ENCODE measurements at regions not wholly inside any gene's neighbourhood (a gene's known extent, or its start where the extent isn't known, plus 50 kb on each side); places are given as distances from the start of the nearest gene placed in this dataset.

GRCh38 chr6:43879722-43880121, 109.7 kb downstream of the VEGFA start:
- no peak for DNase-seq

GRCh38 chr6:43878823-43879495, 108.9 kb downstream of the VEGFA start:
- no peak for DNase-seq

GRCh38 chr6:43878127-43878634, 108.2 kb downstream of the VEGFA start:
- no peak for DNase-seq

GRCh38 chr6:43877463-43878126, 107.6 kb downstream of the VEGFA start:
- no peak for DNase-seq

GRCh38 chr6:43877036-43877435, 107.0 kb downstream of the VEGFA start:
- no peak for DNase-seq

GRCh38 chr6:43876602-43877001, 106.6 kb downstream of the VEGFA start:
- no peak for DNase-seq

- DNase-seq, result no peak
These were observed 106.0 kb downstream of the VEGFA start for GRCh38 chr6:43875849-43876572.

- no peak for DNase-seq
These were observed 105.0 kb downstream of the VEGFA start for GRCh38 chr6:43874814-43875590.

GRCh38 chr6:43873806-43874714, 104.0 kb downstream of the VEGFA start:
- DNase-seq, result no peak

- DNase-seq, result no peak
These were observed 101.9 kb downstream of the VEGFA start for GRCh38 chr6:43871933-43872332.

- DNase-seq, result no peak
These were observed 101.3 kb downstream of the VEGFA start for GRCh38 chr6:43871284-43871683.

GRCh38 chr6:43870660-43871061, 100.7 kb downstream of the VEGFA start:
- no peak for DNase-seq

GRCh38 chr6:43869792-43870659, 100.0 kb downstream of the VEGFA start:
- DNase-seq, result no peak

- DNase-seq, result no peak
These were observed 99.2 kb downstream of the VEGFA start for GRCh38 chr6:43869079-43869710.

GRCh38 chr6:43868467-43868866, 98.5 kb downstream of the VEGFA start:
- no peak for DNase-seq

- no peak for DNase-seq
These were observed 98.0 kb downstream of the VEGFA start for GRCh38 chr6:43867996-43868395.

- DNase-seq, result no peak
These were observed 97.2 kb downstream of the VEGFA start for GRCh38 chr6:43867246-43867645.

GRCh38 chr6:43865932-43866645, 96.1 kb downstream of the VEGFA start:
- DNase-seq, result no peak

- DNase-seq, result no peak
These were observed 95.1 kb downstream of the VEGFA start for GRCh38 chr6:43865086-43865485.

- no peak for DNase-seq
These were observed 92.9 kb downstream of the VEGFA start for GRCh38 chr6:43862925-43863324.

Measured in AML-193 (cell line).